ENCODE measurements at regions not wholly inside any gene's neighbourhood (a gene's known extent, or its start where the extent isn't known, plus 50 kb on each side); places are given as distances from the start of the nearest gene placed in this dataset.

DNA sequence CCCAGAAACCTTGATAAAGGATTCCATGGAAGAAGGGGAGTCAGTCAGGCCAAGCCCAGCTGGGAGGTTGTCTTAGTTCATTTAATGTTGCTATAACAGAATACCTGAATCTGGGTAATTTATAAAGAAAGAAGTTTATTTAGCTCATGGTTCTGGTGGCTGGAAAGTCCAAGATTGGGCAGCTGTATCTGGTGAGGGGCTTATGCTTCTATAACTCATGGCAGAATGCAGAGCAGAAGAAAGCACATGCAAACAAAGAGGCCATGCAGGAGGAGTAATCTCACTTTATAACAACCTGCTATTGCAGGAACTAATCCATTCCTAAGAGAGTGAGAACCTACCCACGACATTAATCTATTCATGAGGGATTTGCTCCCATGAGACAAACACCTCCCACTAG lies 54.2 kb upstream of the ANKRD1 start:
- intact Hi-C loops (cut with micrococcal nuclease), result loop anchor here (10.0 kb wide), 1 partner anchor 60 kb away; no protein-coding TSS in a partner anchor
- H3K4me3 Mint-ChIP-seq, result no peak overlapping the region

DNA sequence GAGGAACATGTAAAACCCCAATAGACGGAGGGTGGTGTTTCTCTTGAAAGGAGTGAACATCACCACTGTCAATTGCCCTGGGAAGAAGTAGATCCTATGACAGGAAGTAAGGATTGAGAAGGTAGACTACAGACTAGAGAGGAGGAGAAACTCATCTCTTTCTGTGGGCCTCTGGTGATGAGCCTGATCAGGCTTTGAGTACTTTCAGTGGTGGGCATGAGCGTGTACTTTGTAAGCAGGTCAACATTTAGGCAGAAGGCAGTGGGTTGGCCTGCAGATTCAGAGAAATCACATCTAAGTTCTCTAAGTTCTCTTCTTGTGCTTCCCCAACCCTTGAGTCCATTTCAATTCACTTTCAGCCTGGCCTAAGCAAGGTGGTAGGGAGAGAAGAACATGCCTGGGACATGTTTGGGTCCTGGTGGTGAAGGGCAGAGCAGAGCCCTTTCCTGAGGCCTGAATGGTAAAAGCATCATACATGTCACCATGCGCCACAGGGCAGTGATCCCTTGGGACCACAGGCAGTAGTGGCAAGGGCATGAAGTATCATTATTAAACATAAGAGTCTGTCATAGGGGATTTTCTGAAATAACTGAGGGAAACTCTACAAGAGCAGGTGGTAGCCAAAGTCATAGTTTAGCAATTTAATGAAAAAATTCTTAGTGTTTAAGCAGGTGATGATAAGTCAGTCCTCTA lies 56.4 kb upstream of the ANKRD1 start:
- no peak for DNase-seq
- intact Hi-C loops (cut with micrococcal nuclease), result loop anchor here (10.0 kb wide), 1 partner anchor 63 kb away; no protein-coding TSS in a partner anchor
- Mint-ChIP-seq H3K27me3 (peaks cover 11% of the 10 kb centered on the region), H3K9me3 (no peaks in the 10 kb centered on the region), H3K36me3 (ENCODE audit: low read depth) (no peaks in the 10 kb centered on the region), H3K27ac (no peak overlapping the region), H3K4me1 (no peaks in the 10 kb centered on the region), H3K4me3 (no peak overlapping the region)

More for the DNA sequence above, 54.2 kb upstream of the ANKRD1 start:
- H3K4me1 Mint-ChIP-seq, result no peaks in the 10 kb centered on the region
- DNase-seq, result no peak
- no peaks in the 10 kb centered on the region for H3K36me3 Mint-ChIP-seq (ENCODE audit: low read depth)
- no peaks in the 10 kb centered on the region for H3K9me3 Mint-ChIP-seq
- peaks cover 18% of the 10 kb centered on the region for H3K27me3 Mint-ChIP-seq
- no peak overlapping the region for H3K27ac Mint-ChIP-seq

DNA sequence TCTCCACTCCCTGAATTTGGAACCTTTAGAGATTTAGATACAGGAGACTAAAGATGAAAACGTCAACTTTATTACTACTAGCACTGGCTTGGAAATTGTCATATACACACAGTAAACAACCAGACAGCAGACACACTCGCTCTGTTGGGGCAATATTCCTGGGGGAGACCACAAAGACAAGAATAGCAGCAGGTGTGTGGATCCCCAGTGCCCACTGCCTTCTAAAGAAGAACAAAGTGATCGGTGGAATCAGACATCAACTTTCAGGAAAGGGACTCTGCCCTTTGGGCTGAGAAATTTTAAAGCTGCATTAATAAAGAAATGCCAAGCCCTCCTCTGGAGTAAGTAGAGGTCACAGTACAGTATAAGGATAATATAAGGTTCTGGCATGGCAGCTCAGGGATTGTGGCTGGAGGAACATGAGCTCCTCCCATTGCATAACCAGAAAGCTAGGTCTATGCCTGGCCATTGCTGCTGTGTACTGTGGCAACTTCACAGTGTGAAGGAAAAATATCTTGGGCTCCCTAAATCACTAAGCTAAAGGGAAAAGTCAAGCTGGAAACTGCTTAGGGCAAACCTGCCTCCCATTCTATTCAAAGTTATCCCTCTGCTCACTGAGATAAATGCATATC lies 57.1 kb upstream of the ANKRD1 start:
- Mint-ChIP-seq H3K4me3 (no peak overlapping the region), H3K4me1 (no peaks in the 10 kb centered on the region), H3K36me3 (ENCODE audit: low read depth) (no peaks in the 10 kb centered on the region), H3K27ac (no peak overlapping the region), H3K27me3 (peaks cover 14% of the 10 kb centered on the region), H3K9me3 (no peaks in the 10 kb centered on the region)
- no peak for DNase-seq
- intact Hi-C loops (cut with micrococcal nuclease), result loop anchor here (10.0 kb wide), 1 partner anchor 63 kb away; no protein-coding TSS in a partner anchor

DNA sequence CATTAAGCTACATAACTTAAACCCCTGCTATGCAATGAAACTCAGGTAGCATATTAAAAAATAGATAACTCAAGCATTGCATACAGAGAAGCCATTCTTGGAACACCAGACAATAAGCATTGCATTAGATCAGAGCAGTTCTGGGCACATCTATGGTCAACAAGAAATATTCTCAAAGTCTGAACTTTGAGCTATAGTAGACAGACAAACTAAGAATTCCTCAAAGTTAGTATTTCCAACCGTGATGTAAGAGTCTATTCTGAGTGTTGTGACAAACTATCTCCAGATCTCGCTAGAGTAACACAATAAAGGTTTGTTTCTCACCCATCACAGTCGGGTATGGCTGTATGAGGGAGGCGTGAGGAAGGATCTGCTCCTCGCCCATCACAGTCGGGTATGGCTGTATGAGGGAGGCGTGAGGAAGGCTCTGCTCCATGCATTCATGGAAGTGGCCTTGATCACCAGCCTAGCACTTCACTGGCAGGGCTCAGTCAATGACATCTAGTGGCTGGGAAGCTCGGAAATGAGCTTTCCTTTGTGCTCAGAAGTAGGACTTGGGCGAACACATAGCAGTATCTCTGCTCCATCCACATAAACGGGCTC lies 61.6 kb upstream of the ANKRD1 start:
- Mint-ChIP-seq H3K4me1 (no peaks in the 10 kb centered on the region), H3K27me3 (peaks cover 3% of the 10 kb centered on the region), H3K9me3 (no peaks in the 10 kb centered on the region), H3K36me3 (ENCODE audit: low read depth) (no peaks in the 10 kb centered on the region), H3K4me3 (no peak overlapping the region), H3K27ac (no peak overlapping the region)
- intact Hi-C loops (cut with micrococcal nuclease), result no loop called here
- DNase-seq, result no peak

DNA sequence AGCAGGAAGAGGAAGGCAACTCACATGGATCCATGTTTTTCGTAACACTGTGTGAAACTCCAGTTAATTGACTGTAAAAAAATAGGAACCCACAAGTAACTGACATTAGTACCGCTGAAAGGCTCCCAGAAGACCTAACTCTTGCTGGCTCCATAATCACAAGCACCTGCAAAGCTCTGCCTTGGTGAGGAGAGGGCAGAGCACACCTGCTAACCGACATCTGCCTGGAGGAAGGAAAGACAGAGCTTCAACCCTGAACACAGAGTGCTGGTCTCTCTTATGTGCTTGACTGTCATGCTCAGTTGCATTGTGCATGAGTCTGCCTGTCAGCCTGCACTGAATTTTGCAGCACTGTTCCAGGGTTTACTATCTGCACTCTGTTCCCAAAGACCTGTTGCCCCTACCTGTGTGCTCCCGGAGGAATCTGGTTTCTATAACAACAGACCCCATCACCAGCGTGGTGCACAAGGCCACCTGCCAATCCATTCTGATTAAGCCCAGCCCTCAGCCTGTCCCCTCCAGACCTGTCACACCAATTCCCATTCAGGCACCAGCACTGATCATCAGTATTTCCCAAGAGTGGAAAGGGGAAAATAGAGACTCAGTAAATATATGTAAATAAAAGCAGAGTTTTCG lies 63.1 kb upstream of the ANKRD1 start:
- H3K36me3 Mint-ChIP-seq (ENCODE audit: low read depth), result no peaks in the 10 kb centered on the region
- peaks cover 3% of the 10 kb centered on the region for H3K27me3 Mint-ChIP-seq
- no peak overlapping the region for H3K4me3 Mint-ChIP-seq
- no peaks in the 10 kb centered on the region for H3K9me3 Mint-ChIP-seq
- no peak for DNase-seq
- intact Hi-C loops (cut with micrococcal nuclease), result no loop called here
- no peaks in the 10 kb centered on the region for H3K4me1 Mint-ChIP-seq
- no peak overlapping the region for H3K27ac Mint-ChIP-seq

DNA sequence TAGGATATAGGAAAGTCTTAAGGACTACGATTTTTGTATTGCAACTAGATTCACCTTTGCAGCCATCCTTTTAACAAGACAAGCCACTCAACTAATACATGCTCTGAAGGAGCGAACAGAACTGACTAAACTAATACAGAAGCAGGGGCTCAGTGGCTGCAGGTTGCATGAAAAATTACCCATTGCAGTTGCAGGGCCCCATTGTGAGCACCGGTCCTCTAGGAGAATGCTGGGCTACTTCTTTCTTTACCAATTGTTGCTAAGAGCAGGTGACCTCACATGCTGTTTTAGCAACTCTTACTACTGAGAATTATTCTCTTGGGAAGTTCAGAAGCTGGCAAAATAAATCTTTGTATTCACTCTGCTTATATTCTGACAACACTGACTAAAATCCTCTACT lies 64.0 kb upstream of the ANKRD1 start:
- intact Hi-C loops (cut with micrococcal nuclease), result no loop called here
- H3K9me3 Mint-ChIP-seq, result no peaks in the 10 kb centered on the region
- H3K4me1 Mint-ChIP-seq, result no peaks in the 10 kb centered on the region
- H3K27me3 Mint-ChIP-seq, result peaks cover 3% of the 10 kb centered on the region
- no peaks in the 10 kb centered on the region for H3K36me3 Mint-ChIP-seq (ENCODE audit: low read depth)
- H3K4me3 Mint-ChIP-seq, result no peak overlapping the region
- no peak overlapping the region for H3K27ac Mint-ChIP-seq
- no peak for DNase-seq

DNA sequence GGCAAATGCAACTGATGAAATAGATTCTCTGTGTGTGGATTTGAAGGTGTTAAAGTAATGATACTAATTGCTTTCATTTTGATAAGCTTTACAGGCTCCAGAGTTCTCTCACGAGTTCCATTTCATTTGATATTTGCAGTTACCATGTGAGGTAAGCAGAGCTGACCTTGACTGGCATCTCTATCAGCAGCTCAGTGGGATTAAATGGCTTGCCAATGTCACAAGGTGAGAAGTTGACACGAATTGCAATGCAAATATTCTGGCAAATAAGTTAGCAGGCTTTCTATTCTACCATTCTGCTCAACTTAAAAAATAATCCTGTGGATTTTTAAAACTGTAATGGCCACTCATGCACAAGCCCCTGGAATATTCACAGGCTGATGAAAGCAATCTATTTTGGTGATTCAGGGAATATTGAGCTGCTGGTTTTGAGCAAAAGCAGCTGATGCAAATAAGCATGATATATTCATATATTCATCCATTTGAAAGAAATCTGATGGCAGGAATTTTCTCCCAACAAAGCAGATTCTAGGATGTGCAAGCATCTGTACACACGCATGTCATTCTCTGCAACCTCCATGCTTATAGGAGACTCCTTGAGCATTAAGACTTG lies 64.5 kb upstream of the ANKRD1 start:
- H3K27ac Mint-ChIP-seq, result no peak overlapping the region
- H3K27me3 Mint-ChIP-seq, result peaks cover 3% of the 10 kb centered on the region
- no peak overlapping the region for H3K4me3 Mint-ChIP-seq
- H3K36me3 Mint-ChIP-seq (ENCODE audit: low read depth), result no peaks in the 10 kb centered on the region
- no peak for DNase-seq
- H3K9me3 Mint-ChIP-seq, result no peaks in the 10 kb centered on the region
- intact Hi-C loops (cut with micrococcal nuclease), result no loop called here
- H3K4me1 Mint-ChIP-seq, result no peaks in the 10 kb centered on the region

DNA sequence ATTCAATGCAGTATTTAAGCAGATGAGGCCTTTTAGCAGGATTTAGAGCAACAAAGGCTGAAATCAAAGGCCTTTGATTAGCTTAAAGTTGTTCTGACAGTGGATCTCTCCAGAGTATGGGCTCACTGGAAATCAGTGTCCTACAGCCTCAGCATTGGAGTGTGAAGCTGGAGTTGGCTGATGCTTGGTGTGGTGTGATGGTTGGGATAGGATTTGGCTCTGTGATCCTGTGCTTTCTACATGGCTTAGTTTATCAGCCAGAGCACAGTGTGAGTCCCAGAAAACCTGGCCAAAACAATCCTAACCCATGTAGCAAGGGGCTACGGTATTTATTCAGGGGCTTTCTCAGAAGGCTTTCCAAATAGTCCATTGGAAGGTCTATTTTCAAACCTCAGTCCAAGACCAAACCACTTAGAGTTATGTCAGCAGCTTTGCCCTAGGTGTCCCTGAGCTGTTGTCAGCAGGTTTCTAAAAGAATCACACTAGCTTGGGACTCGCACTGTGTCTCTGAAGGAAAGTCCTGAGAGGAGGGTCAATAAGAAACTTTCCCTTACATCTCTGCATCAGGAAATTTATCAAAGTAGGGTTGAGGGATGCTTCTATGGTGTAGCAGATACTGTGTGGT lies 65.4 kb upstream of the ANKRD1 start:
- Mint-ChIP-seq H3K27ac (no peak overlapping the region), H3K27me3 (peaks cover 3% of the 10 kb centered on the region)

DNA sequence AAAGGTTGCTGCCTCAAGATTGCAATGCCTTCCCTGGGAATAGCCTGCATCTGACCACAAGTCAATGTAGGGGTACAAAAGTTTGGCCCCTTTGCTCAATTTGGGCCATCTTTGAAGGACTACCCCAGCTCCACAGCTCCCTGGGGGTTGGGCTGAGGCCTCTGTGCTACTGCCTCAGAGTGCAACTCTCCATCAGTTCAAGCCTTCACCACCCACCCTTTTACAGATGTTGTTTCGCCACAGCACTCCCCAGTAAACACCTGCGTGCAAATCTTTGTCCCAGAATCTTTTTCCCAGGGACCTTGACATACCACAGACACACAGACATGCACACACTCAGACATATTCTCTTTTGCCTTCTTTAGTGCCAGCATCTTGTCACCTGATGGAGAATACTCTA lies 66.0 kb upstream of the ANKRD1 start:
- Mint-ChIP-seq H3K27ac (no peak overlapping the region), H3K4me3 (no peak overlapping the region), H3K9me3 (no peaks in the 10 kb centered on the region), H3K4me1 (no peaks in the 10 kb centered on the region), H3K36me3 (ENCODE audit: low read depth) (no peaks in the 10 kb centered on the region), H3K27me3 (peaks cover 3% of the 10 kb centered on the region)
- DNase-seq, result no peak
- intact Hi-C loops (cut with micrococcal nuclease), result no loop called here

More for the DNA sequence above, 65.4 kb upstream of the ANKRD1 start:
- Mint-ChIP-seq H3K36me3 (ENCODE audit: low read depth) (no peaks in the 10 kb centered on the region), H3K4me1 (no peaks in the 10 kb centered on the region), H3K4me3 (no peak overlapping the region), H3K9me3 (no peaks in the 10 kb centered on the region)
- no peak for DNase-seq
- intact Hi-C loops (cut with micrococcal nuclease), result no loop called here

DNA sequence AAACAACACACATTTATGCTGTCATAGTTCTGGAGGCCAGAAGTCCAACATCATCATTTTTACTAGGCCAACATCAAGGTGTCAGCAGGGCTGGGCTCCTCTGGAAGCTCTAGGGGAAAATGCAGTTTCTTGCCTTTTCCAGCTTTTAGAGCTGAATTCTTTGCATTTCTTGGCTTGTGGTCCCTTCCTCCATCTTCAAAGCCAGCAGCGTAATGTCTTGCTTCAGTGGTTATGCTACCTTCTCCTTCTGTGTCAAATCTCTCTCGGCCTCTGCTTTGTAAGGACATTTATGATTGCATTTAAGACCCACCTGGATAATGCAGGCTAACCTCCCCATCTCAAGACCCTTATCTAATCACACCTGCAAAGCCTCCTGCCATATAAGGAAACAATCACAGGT lies 66.5 kb upstream of the ANKRD1 start:
- no peaks in the 10 kb centered on the region for H3K4me1 Mint-ChIP-seq
- no peak overlapping the region for H3K4me3 Mint-ChIP-seq
- H3K27ac Mint-ChIP-seq, result no peak overlapping the region
- peaks cover 3% of the 10 kb centered on the region for H3K27me3 Mint-ChIP-seq
- intact Hi-C loops (cut with micrococcal nuclease), result no loop called here
- H3K9me3 Mint-ChIP-seq, result no peaks in the 10 kb centered on the region
- DNase-seq, result no peak
- no peaks in the 10 kb centered on the region for H3K36me3 Mint-ChIP-seq (ENCODE audit: low read depth)

DNA sequence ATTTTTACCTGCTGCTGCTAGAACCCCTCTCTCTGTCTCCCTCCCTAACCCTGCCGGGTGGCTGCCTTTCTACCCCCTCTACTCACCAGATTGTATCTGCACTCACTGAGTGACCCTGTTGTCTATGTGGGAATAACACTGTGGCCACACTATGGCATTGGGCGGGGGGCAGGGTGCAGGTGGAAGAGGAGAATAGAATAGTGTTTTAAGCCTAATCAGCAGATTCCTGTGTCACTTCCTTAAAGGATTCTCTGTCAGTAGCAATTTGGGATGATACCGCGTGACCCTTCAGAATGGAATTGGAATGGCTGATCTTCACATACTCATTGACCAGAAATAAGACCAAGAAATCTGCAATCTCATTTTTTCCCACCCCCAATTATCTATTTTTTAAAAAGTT lies 67.1 kb upstream of the ANKRD1 start:
- no peaks in the 10 kb centered on the region for H3K4me1 Mint-ChIP-seq
- no peaks in the 10 kb centered on the region for H3K9me3 Mint-ChIP-seq
- intact Hi-C loops (cut with micrococcal nuclease), result no loop called here
- peaks cover 1% of the 10 kb centered on the region for H3K27me3 Mint-ChIP-seq
- no peak for DNase-seq
- no peak overlapping the region for H3K4me3 Mint-ChIP-seq
- no peak overlapping the region for H3K27ac Mint-ChIP-seq
- no peaks in the 10 kb centered on the region for H3K36me3 Mint-ChIP-seq (ENCODE audit: low read depth)

DNA sequence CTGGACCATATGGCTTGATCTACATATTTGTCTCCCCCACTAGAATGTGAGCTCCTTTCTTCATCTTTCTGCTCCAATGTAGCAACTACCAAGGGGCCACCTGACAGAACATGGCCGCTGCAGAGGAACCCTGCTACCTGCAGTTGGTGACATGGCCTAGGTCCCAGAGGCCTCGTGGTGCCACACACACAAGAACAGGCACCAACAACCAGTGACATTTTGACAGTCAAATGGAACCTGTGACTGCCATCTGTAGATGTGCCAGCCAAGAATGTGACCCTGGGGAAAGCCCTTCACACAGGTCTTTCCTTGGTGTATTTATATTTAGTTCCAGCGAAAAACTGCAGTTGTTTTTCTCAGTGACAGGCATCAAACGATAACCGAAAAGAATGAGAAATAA lies 67.9 kb upstream of the ANKRD1 start:
- no peaks in the 10 kb centered on the region for H3K9me3 Mint-ChIP-seq
- no peak overlapping the region for H3K4me3 Mint-ChIP-seq
- peaks cover 4% of the 10 kb centered on the region for H3K27me3 Mint-ChIP-seq
- intact Hi-C loops (cut with micrococcal nuclease), result no loop called here
- no peak overlapping the region for H3K27ac Mint-ChIP-seq
- no peaks in the 10 kb centered on the region for H3K4me1 Mint-ChIP-seq
- no peak for DNase-seq
- H3K36me3 Mint-ChIP-seq (ENCODE audit: low read depth), result no peaks in the 10 kb centered on the region

DNA sequence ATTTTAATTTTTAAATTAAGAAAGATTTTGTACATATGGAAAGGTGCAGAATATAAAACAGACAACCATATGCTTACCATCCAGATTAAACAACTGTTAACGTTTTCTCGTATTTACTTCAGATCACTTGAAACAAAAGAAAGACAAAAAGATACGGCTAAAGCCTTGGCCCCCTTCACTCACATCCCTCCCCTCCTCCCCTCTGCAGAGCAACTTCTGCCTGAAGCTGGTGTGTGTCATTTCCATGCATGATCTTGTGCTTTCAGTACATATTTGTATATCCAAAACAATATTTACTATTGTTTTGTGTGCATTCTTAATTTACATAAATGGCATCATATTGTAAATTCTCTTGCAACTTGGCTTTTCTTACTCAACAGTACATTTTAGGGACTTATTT lies 68.5 kb upstream of the ANKRD1 start:
- H3K27me3 Mint-ChIP-seq, result peaks cover 4% of the 10 kb centered on the region
- no peak overlapping the region for H3K27ac Mint-ChIP-seq
- intact Hi-C loops (cut with micrococcal nuclease), result no loop called here
- no peak overlapping the region for H3K4me3 Mint-ChIP-seq
- H3K4me1 Mint-ChIP-seq, result no peaks in the 10 kb centered on the region
- no peaks in the 10 kb centered on the region for H3K36me3 Mint-ChIP-seq (ENCODE audit: low read depth)
- DNase-seq, result no peak
- H3K9me3 Mint-ChIP-seq, result no peaks in the 10 kb centered on the region
